Type B pancreatic cell (in vitro differentiated cells): ENCODE measurements at regions not wholly inside any gene's neighbourhood (a gene's known extent, or its start where the extent isn't known, plus 50 kb on each side); places are given as distances from the start of the nearest gene placed in this dataset.

ENCODE experiments used
- DNase-seq: peaks from one replicate; pipeline ENCODE4 v3.0.0; 2021; ENCODE audit warnings: mixed read lengths; ENCODE audit not compliant: unreplicated experiment; ENCODE audit errors: extremely low spot score
- H3K27ac Mint-ChIP-seq: 2 replicates; pipeline ENCODE4 v1.8.0; 2021; ENCODE audit warnings: mild to moderate bottlenecking, mixed read lengths
- H3K27me3 Mint-ChIP-seq: 2 replicates; pipeline ENCODE4 v1.8.0; 2021; ENCODE audit warnings: mixed read lengths
- H3K36me3 Mint-ChIP-seq: 2 replicates; pipeline ENCODE4 v1.8.0; 2021; ENCODE audit warnings: mixed read lengths
- H3K4me1 Mint-ChIP-seq: one replicate; pipeline ENCODE4 v1.8.0; 2021; ENCODE audit warnings: mixed read lengths; ENCODE audit not compliant: unreplicated experiment
- H3K4me3 Mint-ChIP-seq: 2 replicates; pipeline ENCODE4 v1.8.0; 2021; ENCODE audit warnings: mild to moderate bottlenecking, mixed read lengths
- H3K9me3 Mint-ChIP-seq: 2 replicates; pipeline ENCODE4 v1.8.0; 2021; ENCODE audit warnings: mixed read lengths
- CTCF ChIP-seq: fragments of 200-600 bp; sonication (generic); conservative IDR thresholded peaks from 2 replicates; pipeline ENCODE4 v1.5.0; 2021; ENCODE audit warnings: antibody characterized with exemption, mild to moderate bottlenecking

GRCh38 chr18:77872166-77872565 lies 622.5 kb downstream of the GALR1 start:
- TF ChIP-seq CTCF = no peak
- DNase-seq = no peak
- Mint-ChIP-seq H3K9me3 (no peaks in the 10 kb centered on the region), H3K4me3 (no peak overlapping the region), H3K27ac (no peak overlapping the region), H3K36me3 (no peaks in the 10 kb centered on the region), H3K4me1 (peaks cover 4% of the 10 kb centered on the region), H3K27me3 (peaks cover 19% of the 10 kb centered on the region)

GRCh38 chr18:77876319-77876865 lies 626.7 kb downstream of the GALR1 start:
- no peaks in the 10 kb centered on the region for H3K9me3 Mint-ChIP-seq
- no peak overlapping the region for H3K4me3 Mint-ChIP-seq
- DNase-seq = no peak
- H3K27me3 Mint-ChIP-seq = peaks cover 17% of the 10 kb centered on the region
- H3K27ac Mint-ChIP-seq = no peak overlapping the region
- H3K4me1 Mint-ChIP-seq = no peaks in the 10 kb centered on the region
- no peak for TF ChIP-seq CTCF
- no peaks in the 10 kb centered on the region for H3K36me3 Mint-ChIP-seq

- H3K36me3 Mint-ChIP-seq = no peaks in the 10 kb centered on the region
- H3K4me1 Mint-ChIP-seq = no peaks in the 10 kb centered on the region
- no peak overlapping the region for H3K4me3 Mint-ChIP-seq
- peaks cover 11% of the 10 kb centered on the region for H3K27me3 Mint-ChIP-seq
- no peak for TF ChIP-seq CTCF
- H3K9me3 Mint-ChIP-seq = no peaks in the 10 kb centered on the region
- H3K27ac Mint-ChIP-seq = no peak overlapping the region
- no peak for DNase-seq
Observed at GRCh38 chr18:77879829-77880228, 630.2 kb downstream of the GALR1 start.

GRCh38 chr18:77884454-77884853 lies 634.8 kb downstream of the GALR1 start:
- H3K27me3 Mint-ChIP-seq = peaks cover 8% of the 10 kb centered on the region
- no peaks in the 10 kb centered on the region for H3K9me3 Mint-ChIP-seq
- H3K27ac Mint-ChIP-seq = no peak overlapping the region
- no peak overlapping the region for H3K4me3 Mint-ChIP-seq
- no peak for DNase-seq
- TF ChIP-seq CTCF = no peak
- no peaks in the 10 kb centered on the region for H3K36me3 Mint-ChIP-seq
- H3K4me1 Mint-ChIP-seq = no peaks in the 10 kb centered on the region

- H3K27ac Mint-ChIP-seq = no peak overlapping the region
- no peak overlapping the region for H3K4me3 Mint-ChIP-seq
- TF ChIP-seq CTCF = no peak
- H3K9me3 Mint-ChIP-seq = no peaks in the 10 kb centered on the region
- peaks cover 40% of the 10 kb centered on the region for H3K27me3 Mint-ChIP-seq
- H3K4me1 Mint-ChIP-seq = no peaks in the 10 kb centered on the region
- no peaks in the 10 kb centered on the region for H3K36me3 Mint-ChIP-seq
- no peak for DNase-seq
Observed at GRCh38 chr18:77894060-77894459, 644.4 kb downstream of the GALR1 start.

GRCh38 chr18:77895250-77895649 lies 645.6 kb downstream of the GALR1 start:
- Mint-ChIP-seq H3K36me3 (no peaks in the 10 kb centered on the region), H3K9me3 (no peaks in the 10 kb centered on the region), H3K4me3 (no peak overlapping the region), H3K27ac (no peak overlapping the region), H3K27me3 (peaks cover 48% of the 10 kb centered on the region), H3K4me1 (no peaks in the 10 kb centered on the region)
- DNase-seq = no peak
- no peak for TF ChIP-seq CTCF
